GM13977 (cell line): ENCODE measurements at regions not wholly inside any gene's neighbourhood (a gene's known extent, or its start where the extent isn't known, plus 50 kb on each side); places are given as distances from the start of the nearest gene placed in this dataset.

Experiments used
- DNase-seq: peaks from one replicate; pipeline ENCODE4 v3.0.0; 2012; ENCODE audit warnings: low spot score
- CTCF ChIP-seq: IDR thresholded peaks from 2 replicates; pipeline ENCODE4 v1.5.1; 2012; ENCODE audit warnings: mild to moderate bottlenecking, control low read depth; ENCODE audit not compliant: insufficient read depth; ENCODE audit errors: extremely low read depth, missing control alignments
- in situ Hi-C: fragments of 300-500 bp; cut with MboI; formaldehyde crosslinking; loops from one replicate; pipeline ENCODE4 v1.12.0; 2022; ENCODE audit warnings: low sequenced_read_pairs, low pct_unique_long_range_greater_than_20kb, mixed read lengths, inconsistent platforms; ENCODE audit not compliant: unreplicated experiment

DNA sequence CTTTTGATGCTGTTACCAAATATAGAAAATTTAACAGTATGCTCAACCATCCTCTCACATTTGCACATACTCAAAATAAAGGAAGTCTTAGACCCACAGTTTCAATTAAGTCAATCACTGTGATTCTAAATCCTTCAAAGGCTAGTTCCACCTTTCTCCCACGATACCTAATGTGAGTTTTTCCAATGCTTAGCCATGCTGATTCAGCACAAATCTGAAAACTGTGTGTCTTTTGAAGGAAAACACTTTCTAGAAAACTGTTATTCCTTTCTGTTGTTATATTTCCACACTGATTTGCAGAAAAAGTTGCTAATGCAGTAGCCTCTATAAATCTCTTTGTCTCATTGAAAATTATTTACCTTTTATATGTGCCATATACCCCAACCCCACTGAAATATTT is 645.7 kb downstream of the PRR16 start:
- no peak for TF ChIP-seq CTCF
- in situ Hi-C loops: no loop called here
- no peak for DNase-seq

- DNase-seq: no peak
- in situ Hi-C loops: no loop called here
- no peak for TF ChIP-seq CTCF
Observed at GRCh38 chr5:121121786-121122185, 657.7 kb downstream of the PRR16 start.

DNA sequence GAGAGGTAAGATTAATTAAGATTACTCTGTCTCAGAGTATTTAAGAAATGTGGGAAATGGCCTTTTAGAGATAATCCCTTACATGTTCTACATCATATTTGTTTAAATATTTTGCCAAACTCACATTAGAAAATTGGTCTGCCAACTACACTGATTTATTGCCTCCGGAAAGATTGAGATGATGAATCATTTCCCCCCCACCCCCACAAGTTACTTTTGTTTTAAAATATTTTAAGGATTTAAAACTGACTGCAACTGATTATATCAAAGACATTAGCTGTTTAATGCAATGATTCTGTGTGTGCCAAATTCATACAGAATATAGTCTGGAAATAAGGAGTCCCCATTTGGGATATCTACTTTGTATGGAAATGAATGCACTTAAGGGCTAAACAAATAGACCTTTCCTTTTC is 674.4 kb downstream of the PRR16 start:
- no peak for TF ChIP-seq CTCF
- in situ Hi-C loops: no loop called here
- DNase-seq: no peak

DNA sequence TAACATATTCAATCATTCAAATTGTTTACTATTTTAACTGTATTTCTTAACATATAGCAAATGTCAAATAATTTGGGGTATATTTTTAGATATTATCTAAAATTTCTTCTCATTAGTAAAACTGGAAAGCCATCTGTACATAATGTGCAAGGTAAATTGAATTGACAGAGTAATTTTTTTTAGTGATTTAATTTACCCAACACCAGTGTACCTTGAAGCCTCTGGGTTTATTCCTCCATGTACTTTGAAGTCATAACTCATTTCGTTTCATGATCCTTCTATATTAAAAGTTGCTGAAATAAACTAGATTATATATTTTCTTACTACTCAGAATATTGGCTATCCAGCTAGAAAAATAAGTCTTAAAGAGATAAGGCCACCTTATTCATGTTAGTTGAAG is 674.9 kb downstream of the PRR16 start:
- in situ Hi-C loops: no loop called here
- no peak for DNase-seq

DNA sequence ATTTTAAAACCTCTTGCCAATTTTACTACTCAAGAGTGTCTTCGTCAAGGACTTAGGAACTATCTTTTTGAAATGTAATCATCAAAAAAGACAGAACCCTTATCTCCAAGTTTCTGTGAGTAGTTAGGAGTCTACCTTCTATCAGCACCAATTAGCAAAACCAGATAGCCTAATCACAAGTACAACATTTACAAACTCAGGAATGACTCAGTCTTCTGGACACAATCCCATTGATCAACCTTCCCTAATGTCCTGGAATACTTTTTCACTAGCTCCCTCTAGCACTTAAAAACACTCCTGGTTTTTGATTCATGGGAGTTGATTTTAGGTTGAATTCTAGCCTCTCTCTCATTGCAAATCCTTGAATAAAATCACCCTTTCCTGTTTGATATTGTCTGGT is 680.7 kb downstream of the PRR16 start:
- DNase-seq: no peak
- in situ Hi-C loops: no loop called here
- TF ChIP-seq CTCF: no peak

More for the DNA sequence above, 674.9 kb downstream of the PRR16 start:
- no peak for TF ChIP-seq CTCF

GRCh38 chr5:121151534-121151933 is 687.4 kb downstream of the PRR16 start:
- in situ Hi-C loops: no loop called here
- no peak for DNase-seq
- no peak for TF ChIP-seq CTCF

- in situ Hi-C loops: no loop called here
- no peak for TF ChIP-seq CTCF
- no peak for DNase-seq
Observed at GRCh38 chr5:121152411-121152810, 688.3 kb downstream of the PRR16 start.
